ENCODE measurements at regions not wholly inside any gene's neighbourhood (a gene's known extent, or its start where the extent isn't known, plus 50 kb on each side); places are given as distances from the start of the nearest gene placed in this dataset.

DNA sequence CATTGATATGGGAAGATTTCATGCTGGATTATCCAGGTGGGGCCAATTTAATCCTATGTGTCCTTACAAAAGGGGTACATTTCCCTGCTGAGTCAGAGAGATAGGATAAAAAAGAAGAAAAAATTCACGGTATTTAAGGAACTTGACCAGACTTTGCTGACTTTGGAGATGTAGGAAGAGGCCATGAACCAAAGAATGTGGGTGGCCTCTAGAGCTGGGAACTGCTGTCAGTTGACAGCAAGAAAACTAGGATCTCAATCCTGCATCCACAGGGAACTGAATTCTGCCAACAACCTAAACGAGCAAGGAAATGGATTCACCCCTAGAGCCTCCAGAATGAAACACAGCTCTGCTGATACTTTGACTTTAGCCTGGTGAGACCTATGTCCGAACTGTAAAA is 148.1 kb upstream of the SLC24A5 start:
- Histone ChIP-seq H3K27me3 (ENCODE audit: control insufficient read depth, insufficient read depth, low read length) (no peaks in the 10 kb centered on the region), H3K9ac (ENCODE audit: low read depth, low read length) (no peak overlapping the region), H3K9me3 (ENCODE audit: control insufficient read depth, insufficient read depth, low read length) (no peaks in the 10 kb centered on the region), H3K4me1 (ENCODE audit: control insufficient read depth, insufficient read depth, low read length) (peaks cover 11% of the 10 kb centered on the region), H3K4me3 (ENCODE audit: low read depth, low read length) (no peak overlapping the region), H3K27ac (ENCODE audit: low read depth, low read length) (no peak overlapping the region), H3K36me3 (ENCODE audit: control insufficient read depth, insufficient read depth, low read length) (no peaks in the 10 kb centered on the region)

DNA sequence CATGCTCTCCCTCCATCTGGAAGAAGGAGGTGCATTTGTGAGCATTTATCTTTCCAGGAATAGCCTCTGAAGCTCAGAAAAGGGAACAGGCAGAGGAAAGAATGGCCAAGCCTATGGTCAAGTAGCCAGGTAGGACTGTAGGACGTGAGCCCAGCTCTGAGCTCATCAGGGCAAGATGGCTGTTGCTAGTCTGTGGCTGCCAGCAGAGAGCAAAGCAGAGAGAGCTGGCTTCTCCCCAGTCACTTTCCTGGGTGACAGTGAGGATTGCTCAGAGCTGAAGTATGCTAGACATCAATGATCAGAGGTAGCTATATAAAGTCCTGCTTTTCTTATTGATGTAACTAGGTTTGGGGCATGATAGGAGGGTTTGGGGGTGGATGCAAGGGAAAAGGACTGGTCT is 146.1 kb upstream of the SLC24A5 start:
- H3K9me3 ChIP-seq (ENCODE audit: control insufficient read depth, insufficient read depth, low read length): no peaks in the 10 kb centered on the region
- no peak overlapping the region for H3K9ac ChIP-seq (ENCODE audit: low read depth, low read length)
- H3K4me3 ChIP-seq (ENCODE audit: low read depth, low read length): no peak overlapping the region
- no peaks in the 10 kb centered on the region for H3K4me1 ChIP-seq (ENCODE audit: control insufficient read depth, insufficient read depth, low read length)
- H3K27ac ChIP-seq (ENCODE audit: low read depth, low read length): no peak overlapping the region
- H3K36me3 ChIP-seq (ENCODE audit: control insufficient read depth, insufficient read depth, low read length): no peaks in the 10 kb centered on the region
- no peaks in the 10 kb centered on the region for H3K27me3 ChIP-seq (ENCODE audit: control insufficient read depth, insufficient read depth, low read length)

DNA sequence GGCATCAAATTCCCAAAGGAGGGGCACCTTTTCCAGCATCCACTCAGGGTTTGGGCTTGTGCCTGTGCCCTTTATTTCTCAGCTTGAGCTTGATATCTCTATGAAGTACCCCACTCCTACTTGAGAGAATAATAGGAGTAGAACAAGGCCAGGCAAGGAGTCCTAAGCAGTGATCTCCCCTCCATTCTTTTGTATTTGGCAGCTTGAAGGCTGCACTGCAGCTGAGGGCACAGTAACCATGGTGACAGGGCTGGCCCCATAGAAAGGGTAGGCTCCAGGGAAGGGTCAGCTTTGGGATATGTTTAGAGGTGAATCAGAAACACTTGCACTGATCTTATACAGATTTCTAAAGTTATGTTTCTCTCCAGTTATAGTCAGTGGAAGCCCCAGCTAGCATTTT is 145.4 kb upstream of the SLC24A5 start:
- Histone ChIP-seq H3K9me3 (ENCODE audit: control insufficient read depth, insufficient read depth, low read length) (no peaks in the 10 kb centered on the region), H3K4me1 (ENCODE audit: control insufficient read depth, insufficient read depth, low read length) (no peaks in the 10 kb centered on the region), H3K27me3 (ENCODE audit: control insufficient read depth, insufficient read depth, low read length) (no peaks in the 10 kb centered on the region), H3K9ac (ENCODE audit: low read depth, low read length) (no peak overlapping the region), H3K27ac (ENCODE audit: low read depth, low read length) (no peak overlapping the region), H3K4me3 (ENCODE audit: low read depth, low read length) (no peak overlapping the region), H3K36me3 (ENCODE audit: control insufficient read depth, insufficient read depth, low read length) (no peaks in the 10 kb centered on the region)

DNA sequence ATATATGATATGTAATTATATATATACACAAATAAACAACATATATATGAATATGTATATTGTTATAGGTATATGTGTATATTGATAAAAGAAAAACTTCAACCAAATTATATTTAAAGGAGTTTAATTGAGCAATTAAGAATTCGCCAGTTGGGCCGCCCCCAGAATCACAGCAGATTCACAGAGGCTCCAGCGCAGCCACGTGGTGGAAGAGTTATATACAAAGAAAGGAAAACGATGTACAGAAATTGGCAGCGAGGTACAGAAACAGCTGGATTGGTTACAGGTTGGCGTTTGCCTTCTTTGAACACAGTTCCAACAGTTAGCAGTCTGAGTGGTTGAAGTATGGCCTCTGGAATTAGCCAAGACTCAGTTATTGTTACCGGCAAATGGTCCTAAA is 137.3 kb upstream of the SLC24A5 start:
- Histone ChIP-seq H3K27me3 (ENCODE audit: control insufficient read depth, insufficient read depth, low read length) (no peaks in the 10 kb centered on the region), H3K4me3 (ENCODE audit: low read depth, low read length) (no peak overlapping the region), H3K27ac (ENCODE audit: low read depth, low read length) (no peak overlapping the region), H3K4me1 (ENCODE audit: control insufficient read depth, insufficient read depth, low read length) (0 out of 2 replicates have a peak, but pooled peaks cover 5% of the 10 kb centered on the region), H3K9me3 (ENCODE audit: control insufficient read depth, insufficient read depth, low read length) (no peaks in the 10 kb centered on the region), H3K9ac (ENCODE audit: low read depth, low read length) (no peak overlapping the region), H3K36me3 (ENCODE audit: control insufficient read depth, insufficient read depth, low read length) (no peaks in the 10 kb centered on the region)

DNA sequence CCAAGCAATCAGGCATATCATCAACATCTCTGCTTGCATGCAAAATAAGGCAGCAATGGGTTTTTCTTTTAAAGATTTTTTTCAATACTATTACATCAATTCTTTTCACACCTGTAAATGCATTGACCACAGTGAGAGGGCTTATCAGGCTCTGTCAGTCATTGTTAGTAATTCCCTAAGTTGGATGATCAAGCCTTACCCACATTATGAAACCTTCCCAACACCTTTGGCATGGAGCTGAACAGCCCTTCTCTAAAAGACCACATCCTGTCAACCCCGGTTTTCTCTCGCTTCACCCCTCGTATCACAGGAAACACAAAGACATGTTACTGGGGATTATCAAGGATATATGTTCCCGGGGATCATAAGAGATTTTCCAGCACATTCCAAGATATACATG is 135.2 kb upstream of the SLC24A5 start:
- Histone ChIP-seq H3K9me3 (ENCODE audit: control insufficient read depth, insufficient read depth, low read length) (no peaks in the 10 kb centered on the region), H3K4me1 (ENCODE audit: control insufficient read depth, insufficient read depth, low read length) (0 out of 2 replicates have a peak, but pooled peaks cover 5% of the 10 kb centered on the region), H3K4me3 (ENCODE audit: low read depth, low read length) (no peak overlapping the region), H3K36me3 (ENCODE audit: control insufficient read depth, insufficient read depth, low read length) (no peaks in the 10 kb centered on the region), H3K27me3 (ENCODE audit: control insufficient read depth, insufficient read depth, low read length) (no peaks in the 10 kb centered on the region), H3K9ac (ENCODE audit: low read depth, low read length) (no peak overlapping the region), H3K27ac (ENCODE audit: low read depth, low read length) (no peak overlapping the region)

DNA sequence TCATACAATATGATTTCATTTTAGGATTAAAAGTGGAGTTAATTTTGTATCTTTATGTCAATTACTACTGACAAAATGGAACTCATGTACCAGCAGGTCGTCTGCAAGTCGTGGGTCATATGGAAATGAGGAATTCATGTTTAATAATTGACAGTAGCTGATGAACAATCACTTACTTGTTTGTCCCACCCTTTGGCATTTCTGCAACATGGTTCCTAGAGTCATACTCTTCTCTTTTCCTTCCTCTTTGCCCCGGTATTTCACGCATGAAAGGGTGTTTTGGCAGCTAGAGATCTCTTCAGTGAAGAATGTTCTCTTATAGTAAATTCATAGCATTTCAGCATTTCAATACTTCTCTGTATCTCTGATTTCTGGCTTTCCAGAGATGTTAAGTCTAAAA is 133.3 kb upstream of the SLC24A5 start:
- Histone ChIP-seq H3K9ac (ENCODE audit: low read depth, low read length) (no peak overlapping the region), H3K9me3 (ENCODE audit: control insufficient read depth, insufficient read depth, low read length) (no peaks in the 10 kb centered on the region), H3K36me3 (ENCODE audit: control insufficient read depth, insufficient read depth, low read length) (no peaks in the 10 kb centered on the region), H3K4me1 (ENCODE audit: control insufficient read depth, insufficient read depth, low read length) (0 out of 2 replicates have a peak, but pooled peaks cover 5% of the 10 kb centered on the region), H3K4me3 (ENCODE audit: low read depth, low read length) (no peak overlapping the region), H3K27me3 (ENCODE audit: control insufficient read depth, insufficient read depth, low read length) (no peaks in the 10 kb centered on the region), H3K27ac (ENCODE audit: low read depth, low read length) (no peak overlapping the region)

DNA sequence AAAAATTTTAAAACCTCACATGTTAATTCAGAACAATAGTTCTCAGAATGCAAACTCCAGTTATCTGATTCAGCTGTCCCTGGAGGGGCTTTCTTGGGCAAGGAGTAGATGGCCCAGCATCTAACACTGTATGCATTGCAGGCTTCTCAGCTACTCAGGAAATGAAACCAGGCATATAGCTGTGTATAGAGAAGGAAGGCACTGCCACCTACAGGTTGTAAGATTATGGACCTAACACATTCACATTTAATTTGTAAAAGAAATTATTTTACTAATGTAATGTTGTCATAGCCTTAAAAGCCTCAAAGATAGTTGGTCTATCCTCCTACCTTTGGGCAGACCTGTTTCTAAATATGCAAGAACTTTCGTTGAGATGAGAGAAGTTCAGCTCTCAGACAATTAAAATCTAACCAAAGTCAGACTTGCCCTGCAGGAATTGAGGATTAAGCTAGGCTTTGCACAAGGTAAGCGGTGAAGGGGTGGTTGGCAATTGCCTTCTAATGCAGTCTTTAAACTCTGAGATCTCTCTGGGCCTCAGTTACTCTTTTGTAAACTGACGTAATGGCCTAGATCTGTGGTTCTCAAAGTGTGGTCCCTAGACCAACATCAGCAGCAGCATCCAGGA is 132.8 kb upstream of the SLC24A5 start:
- no peak overlapping the region for H3K27ac ChIP-seq (ENCODE audit: low read depth, low read length)
- no peak overlapping the region for H3K9ac ChIP-seq (ENCODE audit: low read depth, low read length)
- no peaks in the 10 kb centered on the region for H3K9me3 ChIP-seq (ENCODE audit: control insufficient read depth, insufficient read depth, low read length)

DNA sequence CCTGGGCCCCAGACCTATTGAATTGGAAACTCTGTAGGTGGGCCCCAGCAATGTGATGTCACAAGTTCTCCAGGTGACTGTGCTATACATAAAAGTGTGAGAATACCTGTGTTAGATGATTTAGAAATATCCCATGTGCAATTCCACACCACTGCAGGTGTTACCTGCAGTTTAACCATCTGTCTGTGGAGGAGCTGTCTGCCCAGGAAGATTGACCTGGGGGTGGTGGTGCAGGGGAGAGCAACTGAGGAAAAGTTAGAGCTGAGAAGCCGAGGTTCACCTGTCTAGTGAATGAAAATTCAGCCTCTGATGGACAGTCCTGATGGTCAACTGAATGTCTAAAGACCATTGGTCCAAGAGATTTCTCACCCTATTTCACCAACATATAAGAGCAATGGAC is 132.2 kb upstream of the SLC24A5 start:
- H3K27me3 ChIP-seq (ENCODE audit: control insufficient read depth, insufficient read depth, low read length): no peaks in the 10 kb centered on the region
- H3K9me3 ChIP-seq (ENCODE audit: control insufficient read depth, insufficient read depth, low read length): no peaks in the 10 kb centered on the region
- H3K4me1 ChIP-seq (ENCODE audit: control insufficient read depth, insufficient read depth, low read length): 0 out of 2 replicates have a peak, but pooled peaks cover 5% of the 10 kb centered on the region
- no peak overlapping the region for H3K9ac ChIP-seq (ENCODE audit: low read depth, low read length)
- no peak overlapping the region for H3K4me3 ChIP-seq (ENCODE audit: low read depth, low read length)
- no peaks in the 10 kb centered on the region for H3K36me3 ChIP-seq (ENCODE audit: control insufficient read depth, insufficient read depth, low read length)
- no peak overlapping the region for H3K27ac ChIP-seq (ENCODE audit: low read depth, low read length)

More for the DNA sequence above, 132.8 kb upstream of the SLC24A5 start:
- Histone ChIP-seq H3K27me3 (ENCODE audit: control insufficient read depth, insufficient read depth, low read length) (no peaks in the 10 kb centered on the region), H3K4me3 (ENCODE audit: low read depth, low read length) (no peak overlapping the region), H3K36me3 (ENCODE audit: control insufficient read depth, insufficient read depth, low read length) (no peaks in the 10 kb centered on the region), H3K4me1 (ENCODE audit: control insufficient read depth, insufficient read depth, low read length) (0 out of 2 replicates have a peak, but pooled peaks cover 5% of the 10 kb centered on the region)

DNA sequence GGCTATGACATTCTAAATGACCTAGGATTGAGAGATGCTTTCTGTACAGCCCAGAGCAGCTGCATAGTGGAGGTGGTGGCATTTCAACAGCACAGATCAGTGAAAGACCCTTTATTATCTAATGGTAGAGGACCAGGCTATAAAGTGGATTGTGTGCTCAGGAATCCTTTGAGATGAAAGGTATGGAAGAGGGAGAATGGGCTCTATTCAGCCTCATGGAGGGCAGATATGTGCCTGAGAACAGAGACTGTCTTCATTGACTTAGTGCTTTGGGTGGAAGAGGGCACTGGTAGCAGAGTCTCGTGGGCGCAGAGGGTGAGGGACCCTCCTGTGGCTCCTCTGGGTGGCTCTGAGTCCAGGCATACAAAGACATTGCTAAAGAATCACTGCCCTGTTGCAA is 130.0 kb upstream of the SLC24A5 start:
- Histone ChIP-seq H3K27ac (ENCODE audit: low read depth, low read length) (no peak overlapping the region), H3K4me1 (ENCODE audit: control insufficient read depth, insufficient read depth, low read length) (0 out of 2 replicates have a peak, but pooled peaks cover 5% of the 10 kb centered on the region), H3K9ac (ENCODE audit: low read depth, low read length) (no peak overlapping the region), H3K36me3 (ENCODE audit: control insufficient read depth, insufficient read depth, low read length) (no peaks in the 10 kb centered on the region), H3K27me3 (ENCODE audit: control insufficient read depth, insufficient read depth, low read length) (no peaks in the 10 kb centered on the region), H3K4me3 (ENCODE audit: low read depth, low read length) (no peak overlapping the region), H3K9me3 (ENCODE audit: control insufficient read depth, insufficient read depth, low read length) (no peaks in the 10 kb centered on the region)

DNA sequence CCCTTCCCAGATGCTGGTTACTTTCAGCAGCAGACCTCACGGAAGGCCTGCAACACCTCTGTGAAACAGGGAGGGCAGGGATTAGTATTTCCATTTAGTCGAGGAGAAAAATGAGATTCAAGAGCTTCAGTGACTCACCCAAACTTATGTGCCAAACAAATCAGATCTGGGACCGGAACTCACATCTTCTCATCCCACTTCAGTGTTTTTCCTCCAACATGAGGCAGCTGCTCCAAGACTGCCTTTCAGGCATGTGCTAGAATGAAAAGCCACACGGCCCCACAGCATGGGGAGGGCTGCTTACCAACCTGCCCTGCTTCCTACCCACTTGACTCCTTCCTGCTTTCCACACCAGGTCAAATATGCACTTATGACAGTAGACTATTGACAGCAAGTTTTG is 129.4 kb upstream of the SLC24A5 start:
- Histone ChIP-seq H3K9ac (ENCODE audit: low read depth, low read length) (no peak overlapping the region), H3K27me3 (ENCODE audit: control insufficient read depth, insufficient read depth, low read length) (no peaks in the 10 kb centered on the region), H3K4me1 (ENCODE audit: control insufficient read depth, insufficient read depth, low read length) (0 out of 2 replicates have a peak, but pooled peaks cover 5% of the 10 kb centered on the region), H3K4me3 (ENCODE audit: low read depth, low read length) (no peak overlapping the region), H3K27ac (ENCODE audit: low read depth, low read length) (no peak overlapping the region), H3K9me3 (ENCODE audit: control insufficient read depth, insufficient read depth, low read length) (no peaks in the 10 kb centered on the region), H3K36me3 (ENCODE audit: control insufficient read depth, insufficient read depth, low read length) (no peaks in the 10 kb centered on the region)

DNA sequence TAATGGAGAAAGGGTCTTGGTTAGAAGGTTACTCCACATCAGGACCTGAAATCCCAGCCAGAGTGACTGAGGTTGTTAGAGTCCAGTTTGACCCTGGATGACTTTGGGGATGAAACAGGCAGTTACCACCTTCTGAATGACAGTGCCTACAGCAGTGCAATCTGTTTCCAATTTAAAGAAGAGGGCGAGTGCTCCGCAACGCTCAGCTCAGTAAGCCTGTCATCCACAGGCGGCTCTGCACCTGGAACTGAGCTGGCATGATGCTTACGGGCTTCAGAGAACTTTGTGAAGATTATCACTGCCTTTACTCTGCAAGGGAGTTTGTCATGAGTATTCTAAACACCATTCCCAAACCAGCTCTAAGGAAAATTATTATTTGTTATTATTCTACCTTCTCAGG is 127.7 kb upstream of the SLC24A5 start:
- Histone ChIP-seq H3K9me3 (ENCODE audit: control insufficient read depth, insufficient read depth, low read length) (no peaks in the 10 kb centered on the region), H3K9ac (ENCODE audit: low read depth, low read length) (no peak overlapping the region), H3K4me3 (ENCODE audit: low read depth, low read length) (no peak overlapping the region), H3K27me3 (ENCODE audit: control insufficient read depth, insufficient read depth, low read length) (no peaks in the 10 kb centered on the region), H3K4me1 (ENCODE audit: control insufficient read depth, insufficient read depth, low read length) (no peaks in the 10 kb centered on the region), H3K36me3 (ENCODE audit: control insufficient read depth, insufficient read depth, low read length) (no peaks in the 10 kb centered on the region), H3K27ac (ENCODE audit: low read depth, low read length) (no peak overlapping the region)
